HEK293T (cell line): ENCODE measurements at regions not wholly inside any gene's neighbourhood (a gene's known extent, or its start where the extent isn't known, plus 50 kb on each side); places are given as distances from the start of the nearest gene placed in this dataset.

Experiments used
- CTCF ChIA-PET: fragments of 350-600 bp; formaldehyde crosslinking; extraction: SDS; loops from one replicate; lab custom pipeline; 2021; ENCODE audit warnings: antibody characterized with exemption, inconsistent platforms; lab: Yijun Ruan, JAX
- POLR2A ChIA-PET: fragments of 350-600 bp; formaldehyde crosslinking; extraction: SDS; loops from one replicate; lab custom pipeline; 2020; ENCODE audit warnings: antibody characterized with exemption, inconsistent platforms; lab: Yijun Ruan, JAX
- DNase-seq: peaks from one replicate; pipeline ENCODE4 v3.0.0; 2012; ENCODE audit warnings: mixed read lengths; ENCODE audit errors: extremely low spot score
- ARNT ChIP-seq: fragments of 450-650 bp; IDR thresholded peaks from 2 replicates; pipeline ENCODE4 v1.6.1; 2017; ENCODE audit warnings: mild to moderate bottlenecking
- BHLHE40 ChIP-seq: fragments of 450-650 bp; IDR thresholded peaks from 2 replicates; pipeline ENCODE4 v1.6.1; 2016; ENCODE audit warnings: mild to moderate bottlenecking, moderate library complexity, borderline replicate concordance
- CTBP1 ChIP-seq: fragments of 450-650 bp; IDR thresholded peaks from 2 replicates; pipeline ENCODE4 v1.6.1; 2016; ENCODE audit warnings: borderline replicate concordance
- ELF4 ChIP-seq: fragments of 450-650 bp; IDR thresholded peaks from 2 replicates; pipeline ENCODE4 v1.6.1; 2017; ENCODE audit warnings: antibody characterized with exemption
- FOXA1 ChIP-seq: fragments of 450-650 bp; IDR thresholded peaks from 2 replicates; pipeline ENCODE4 v1.6.1; 2016; ENCODE audit warnings: mild to moderate bottlenecking
- FOXK2 ChIP-seq: fragments of 450-650 bp; IDR thresholded peaks from 2 replicates; pipeline ENCODE4 v1.6.1; 2016; ENCODE audit warnings: mild to moderate bottlenecking
- FOXM1 ChIP-seq: fragments of 450-650 bp; IDR thresholded peaks from 2 replicates; pipeline ENCODE4 v1.6.1; 2017; ENCODE audit warnings: mild to moderate bottlenecking, borderline replicate concordance
- HDGF ChIP-seq: fragments of 450-650 bp; IDR thresholded peaks from 2 replicates; pipeline ENCODE4 v1.6.1; 2017; ENCODE audit warnings: antibody characterized with exemption, borderline replicate concordance
- L3MBTL2 ChIP-seq: fragments of 450-650 bp; conservative IDR thresholded peaks from 2 replicates; pipeline ENCODE4 v1.6.1; 2016; ENCODE audit warnings: mild to moderate bottlenecking
- LEF1 ChIP-seq: fragments of 450-650 bp; IDR thresholded peaks from 2 replicates; pipeline ENCODE4 v1.6.1; 2017; ENCODE audit warnings: mild to moderate bottlenecking, borderline replicate concordance
- NFRKB ChIP-seq: fragments of 450-650 bp; IDR thresholded peaks from 2 replicates; pipeline ENCODE4 v1.6.1; 2016; ENCODE audit warnings: mild to moderate bottlenecking, moderate library complexity
- SP1 ChIP-seq: fragments of 450-650 bp; IDR thresholded peaks from 2 replicates; pipeline ENCODE4 v1.6.1; 2017
- SUZ12 ChIP-seq: fragments of 450-650 bp; IDR thresholded peaks from 2 replicates; pipeline ENCODE4 v1.6.1; 2016; ENCODE audit warnings: mild to moderate bottlenecking
- TARDBP ChIP-seq: fragments of 450-650 bp; IDR thresholded peaks from 2 replicates; pipeline ENCODE4 v1.6.1; 2016
- ZNF384 ChIP-seq: fragments of 450-650 bp; IDR thresholded peaks from 2 replicates; pipeline ENCODE4 v1.6.1; 2016
- TF ChIP-seq, protein P1 (sequence below): fragments of 450-650 bp; IDR thresholded peaks from 2 replicates; pipeline ENCODE4 v1.6.1; 2016

DNA sequence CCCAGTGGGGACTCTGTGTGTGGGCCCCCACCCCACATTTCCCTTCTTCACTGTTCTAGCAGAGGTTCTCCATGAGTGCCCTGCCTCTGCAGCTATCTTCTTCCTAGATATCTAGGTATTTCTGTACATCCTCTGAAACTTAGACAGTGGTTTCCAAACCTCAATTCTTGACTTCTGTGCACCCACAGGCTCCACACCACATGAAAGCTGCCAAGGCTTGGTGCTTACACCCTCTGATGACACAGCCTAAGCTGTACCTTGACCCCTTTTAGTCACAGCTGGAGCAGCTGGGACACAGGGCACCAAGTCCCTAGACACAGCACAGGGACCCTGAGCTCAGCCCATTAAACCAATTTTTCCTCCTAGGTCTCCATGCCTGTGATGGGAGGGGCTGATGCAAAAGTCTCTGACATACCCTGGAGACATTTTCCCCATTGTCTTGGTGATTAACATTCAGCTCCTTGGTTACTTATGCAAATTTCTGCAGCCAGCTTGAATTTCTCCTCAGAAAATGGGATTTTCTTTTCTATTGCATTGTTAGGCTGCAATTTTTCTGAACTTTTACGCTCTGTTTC is 304.5 kb downstream of the OTOL1 start:
- POLR2A ChIA-PET = no interaction called here
- CTCF ChIA-PET = no interaction called here
- no peak for DNase-seq

DNA sequence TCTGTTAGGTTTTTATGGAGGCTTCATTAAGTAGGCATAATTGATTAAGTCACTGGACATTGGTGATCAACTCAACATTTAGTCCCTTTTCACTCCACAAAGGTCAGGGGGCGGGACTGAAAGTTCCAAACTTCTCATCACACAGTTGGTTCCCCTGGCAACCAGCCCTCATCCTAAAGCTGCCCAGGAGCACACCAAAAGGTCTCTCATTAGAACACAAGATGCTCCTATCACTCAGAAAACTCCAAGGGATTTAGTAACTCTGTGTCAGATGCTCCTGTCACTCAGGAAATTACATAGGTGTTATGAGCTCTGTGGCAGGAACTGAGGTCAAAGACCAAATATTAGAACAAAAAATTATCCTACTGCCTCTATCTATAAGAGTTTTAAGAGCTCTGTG is 321.5 kb downstream of the OTOL1 start:
- no peak for TF ChIP-seq ARNT
- TF ChIP-seq BHLHE40 = no peak
- no peak for TF ChIP-seq SUZ12
- ChIA-PET POLR2A (no interaction called here), CTCF (no interaction called here)
- DNase-seq = no peak

More for the DNA sequence above, 304.5 kb downstream of the OTOL1 start:
- TF ChIP-seq TARDBP (no peak), ELF4 (no peak), BHLHE40 (no peak), FOXA1 (no peak)

DNA sequence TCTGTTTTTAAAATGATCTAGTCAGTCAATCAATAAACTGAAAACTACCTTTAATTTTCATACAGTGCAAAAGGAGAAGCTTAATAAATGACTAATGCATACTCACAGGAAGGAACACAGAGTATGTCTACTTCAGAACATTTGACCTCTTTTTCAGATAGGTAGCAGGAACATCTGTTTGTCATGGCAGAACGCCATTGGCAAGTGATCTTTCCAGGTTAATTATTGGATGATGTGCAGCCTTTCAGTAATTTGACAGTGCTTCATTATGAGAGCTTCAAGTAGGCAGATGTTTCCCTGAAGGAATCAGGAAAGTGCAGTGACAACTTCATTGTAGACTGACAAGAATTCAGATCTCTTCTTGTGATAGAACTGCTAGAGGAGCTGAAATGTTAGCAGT is 325.0 kb downstream of the OTOL1 start:
- no peak for DNase-seq
- no peak for TF ChIP-seq LEF1
- TF ChIP-seq FOXK2 = no peak
- TF ChIP-seq NFRKB = no peak
- no peak for TF ChIP-seq HDGF
- TF ChIP-seq BHLHE40 = no peak
- TF ChIP-seq, protein P1, sequence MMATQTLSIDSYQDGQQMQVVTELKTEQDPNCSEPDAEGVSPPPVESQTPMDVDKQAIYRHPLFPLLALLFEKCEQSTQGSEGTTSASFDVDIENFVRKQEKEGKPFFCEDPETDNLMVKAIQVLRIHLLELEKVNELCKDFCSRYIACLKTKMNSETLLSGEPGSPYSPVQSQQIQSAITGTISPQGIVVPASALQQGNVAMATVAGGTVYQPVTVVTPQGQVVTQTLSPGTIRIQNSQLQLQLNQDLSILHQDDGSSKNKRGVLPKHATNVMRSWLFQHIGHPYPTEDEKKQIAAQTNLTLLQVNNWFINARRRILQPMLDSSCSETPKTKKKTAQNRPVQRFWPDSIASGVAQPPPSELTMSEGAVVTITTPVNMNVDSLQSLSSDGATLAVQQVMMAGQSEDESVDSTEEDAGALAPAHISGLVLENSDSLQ = no peak
- CTCF ChIA-PET = no interaction called here
- POLR2A ChIA-PET = no interaction called here

DNA sequence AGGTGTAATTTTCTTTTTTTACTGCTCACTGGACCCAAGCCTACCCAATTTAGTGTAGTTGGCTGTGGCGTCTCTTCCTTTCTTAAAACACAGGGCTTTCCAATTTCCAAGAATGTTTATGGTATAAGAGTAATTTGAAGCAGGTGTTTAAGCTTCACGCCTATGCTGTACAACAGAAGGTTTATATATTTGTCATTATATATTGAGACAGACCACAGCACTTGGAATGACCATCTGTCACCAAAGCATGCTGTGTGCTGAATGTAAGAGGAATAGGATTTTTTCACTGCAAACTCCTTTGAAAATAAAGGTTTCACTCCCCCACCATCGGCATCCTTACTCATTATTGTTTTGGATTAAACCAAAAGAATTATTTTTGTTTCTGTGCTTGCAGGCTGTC is 325.7 kb downstream of the OTOL1 start:
- no peak for DNase-seq
- CTCF ChIA-PET = no interaction called here
- POLR2A ChIA-PET = no interaction called here
- TF ChIP-seq CTBP1 = no peak
- TF ChIP-seq BHLHE40 = no peak
- no peak for TF ChIP-seq HDGF
- TF ChIP-seq L3MBTL2 = no peak
- no peak for TF ChIP-seq ARNT
- no peak for TF ChIP-seq TARDBP
- no peak for TF ChIP-seq LEF1
- TF ChIP-seq, protein P1 = no peak
- no peak for TF ChIP-seq SP1

DNA sequence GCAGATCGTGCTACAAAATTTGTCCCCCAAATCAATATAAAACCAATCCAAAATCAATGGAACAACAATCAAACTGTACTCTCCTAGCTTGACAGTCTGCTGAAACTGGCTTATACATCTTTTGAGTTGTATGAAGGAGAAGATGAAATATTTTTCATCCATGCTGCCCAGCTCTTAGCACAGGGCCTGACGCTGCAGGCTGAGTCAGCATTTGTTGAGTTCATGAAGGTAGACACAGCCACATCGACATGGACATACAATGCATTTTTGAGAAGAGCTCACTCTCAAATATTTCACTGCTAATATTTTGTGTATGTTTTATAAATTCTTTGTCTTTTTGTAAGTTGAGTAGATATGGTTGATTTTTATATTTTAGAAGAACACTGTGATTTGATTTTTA is 327.3 kb downstream of the OTOL1 start:
- CTCF ChIA-PET = no interaction called here
- DNase-seq = no peak

DNA sequence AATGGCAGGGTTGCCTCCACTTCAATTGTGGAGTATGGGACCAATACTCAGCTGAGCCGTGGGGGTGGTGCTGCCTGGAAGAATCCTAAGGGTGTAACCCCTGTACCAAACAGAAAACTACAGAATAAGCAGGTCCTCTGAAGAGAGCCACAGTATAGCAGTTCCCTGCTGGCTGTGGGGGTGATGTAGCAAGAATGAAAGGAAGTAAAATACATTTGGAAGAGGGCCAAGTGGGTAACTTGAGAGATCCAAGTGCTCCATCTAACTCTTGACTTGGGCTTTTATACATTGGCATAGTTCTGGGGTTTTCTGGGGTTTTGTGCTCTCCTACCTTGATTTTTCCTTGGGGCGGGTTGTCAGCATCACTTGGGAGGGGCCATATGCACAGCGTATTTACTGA is 341.4 kb downstream of the OTOL1 start:
- ChIA-PET POLR2A (no interaction called here), CTCF (no interaction called here)
- no peak for DNase-seq
- TF ChIP-seq NFRKB = no peak
- no peak for TF ChIP-seq FOXA1
- no peak for TF ChIP-seq LEF1
- no peak for TF ChIP-seq FOXK2
- TF ChIP-seq SP1 = no peak

More for the DNA sequence above, 327.3 kb downstream of the OTOL1 start:
- TF ChIP-seq LEF1 (no peak), TARDBP (no peak), ZNF384 (no peak)
- TF ChIP-seq, protein P1 = no peak
- POLR2A ChIA-PET = no interaction called here

DNA sequence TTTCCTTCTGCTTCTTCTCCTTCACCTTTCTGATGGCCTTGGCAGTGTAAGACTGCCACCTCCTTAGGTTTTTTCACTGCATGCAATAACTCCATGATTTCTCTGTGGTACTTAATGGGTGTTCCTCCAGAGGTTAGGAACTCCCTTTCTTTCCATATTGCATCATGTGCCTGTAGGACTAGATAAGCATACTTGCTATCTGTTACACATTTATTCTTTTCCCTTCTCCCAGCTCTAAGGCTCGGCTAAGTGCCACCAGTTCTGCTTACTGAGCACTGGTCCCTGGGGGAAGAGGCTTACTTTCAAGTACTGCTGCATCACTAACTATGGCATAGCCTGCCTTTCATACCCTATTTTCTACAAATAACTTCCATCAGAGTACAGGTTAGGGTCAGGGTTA is 351.8 kb downstream of the OTOL1 start:
- CTCF ChIA-PET = no interaction called here
- no peak for TF ChIP-seq ELF4
- TF ChIP-seq ARNT = no peak
- TF ChIP-seq L3MBTL2 = no peak
- no peak for TF ChIP-seq TARDBP
- no peak for TF ChIP-seq FOXM1
- no peak for TF ChIP-seq BHLHE40
- TF ChIP-seq SP1 = no peak
- no peak for TF ChIP-seq CTBP1
- no peak for TF ChIP-seq HDGF
- no peak for TF ChIP-seq FOXK2
- no peak for TF ChIP-seq LEF1
- TF ChIP-seq NFRKB = no peak
- TF ChIP-seq SUZ12 = no peak
- TF ChIP-seq, protein P1 = no peak
- TF ChIP-seq ZNF384 = no peak
- TF ChIP-seq FOXA1 = no peak
- POLR2A ChIA-PET = no interaction called here
- no peak for DNase-seq
